Heart left ventricle (tissue), 16 donors: ENCODE measurements at regions not wholly inside any gene's neighbourhood (a gene's known extent, or its start where the extent isn't known, plus 50 kb on each side); places are given as distances from the start of the nearest gene placed in this dataset.

Experiments used
- ATAC-seq, 4 donors: fragments of 200-7000 bp; cut with Tn5 transposase; one replicate each; pipeline ENCODE4 v1.9.1; 2020 to 2022; ENCODE audit warnings: moderate library complexity in 4 of 4, mild to moderate bottlenecking in 3 of 4, moderate number of reproducible peaks in 1 of 4
- DNase-seq, 5 donors: peaks; one replicate each; pipeline ENCODE4 v3.0.0-alpha.2; 2020
- H3K27ac ChIP-seq, 12 donors: fragments of 200-600 bp; sonication (generic) in 4 of 12; one replicate each; pipeline versions ENCODE4 v1.5.0 to v1.8.0; 2016 to 2022; ENCODE audit warnings: mild to moderate bottlenecking in 2 of 12
- H3K27me3 ChIP-seq, 9 donors: fragments of 200-600 bp; sonication (generic) in 2 of 9; one replicate each; pipeline versions ENCODE4 v1.5.1 to v1.8.0; 2016 to 2022; ENCODE audit warnings: mild to moderate bottlenecking in 3 of 9
- H3K36me3 ChIP-seq, 9 donors: fragments of 200-600 bp; sonication (generic) in 2 of 9; one replicate each; pipeline versions ENCODE4 v1.5.0 to v1.8.0; 2018 to 2022; ENCODE audit warnings: mild to moderate bottlenecking in 2 of 9
- H3K4me1 ChIP-seq, 12 donors: fragments of 200-600 bp; sonication (generic) in 4 of 12; one replicate each; pipeline versions ENCODE4 v1.5.0 to v1.8.0; 2016 to 2022; ENCODE audit warnings: mild to moderate bottlenecking in 3 of 12
- H3K4me3 ChIP-seq, 12 donors: fragments of 200-600 bp; sonication (generic) in 4 of 12; one replicate each; pipeline versions ENCODE4 v1.5.0 to v1.8.0; 2017 to 2022; ENCODE audit warnings: mild to moderate bottlenecking in 9 of 12, moderate library complexity in 4 of 12
- H3K9me3 ChIP-seq, 12 donors: fragments of 200-600 bp; sonication (generic) in 4 of 12; one replicate each; pipeline versions ENCODE4 v1.5.0 to v1.8.0; 2016 to 2022; ENCODE audit warnings: mild to moderate bottlenecking in 1 of 12
- CTCF ChIP-seq, 12 donors: fragments of 200-600 bp; sonication (generic) in 4 of 12; IDR thresholded peaks; one replicate each; pipeline versions ENCODE4 v1.5.0 to v1.8.0; 2018 to 2022; ENCODE audit warnings: antibody characterized with exemption in 12 of 12, mild to moderate bottlenecking in 5 of 12
- POLR2A ChIP-seq, 2 donors: fragments of 450-650 bp; IDR thresholded peaks; one replicate each; pipeline ENCODE4 v1.6.1; 2017; ENCODE audit warnings: antibody characterized with exemption in 2 of 2, mild to moderate bottlenecking in 2 of 2, moderate library complexity in 2 of 2
- WGBS, 4 donors: extraction: QIAGEN DNeasy Blood & Tissue Kit in 2 of 4; methylation state at CpG; one replicate each; pipeline versions ENCODE4 v1.1.5 to v1.1.7; 2013 to 2018; 5-methylcytosine and 5-hydroxymethylcytosine counted together
- intact Hi-C, 10 donors: fragments of 100-400 bp; cut with DNase I; formaldehyde crosslinking; loops; one replicate each; pipeline versions ENCODE4 v1.11.1 to v1.14.2; 2022
- donor health status: ischemic (EF 13 %, LVEDD 7.1; RV severe dilation, severe dysfunction).
- donor health status: healthy with polysubstance abuse.
- donor health status: DM: no; HTN: yes; CAD: no.
- donor health status: DM: no; HTN: no; CAD: no.
- donor health status: ischemic (EF 25% LVEDD 6.9; RV normal size, moderate dysfunction).
- donor health status: ischemic (EF 25% LVEDD 5.7; RV mildly dilated, moderate dysfunction).
- donor health status: healthy.
- donor health status: DM: yes; HTN: yes; CAD: no.
- donor health status: ischemic (EF 35%, LVEDD 5.7; RV mildly dilated, moderate dysfunction).
- donor health status: nonischemic (EF 11% LVEDD 7.7; RV severe dilation, severe dysfunction).
- donor health status: DM: yes; HTN: yes; CAD: no.
- donor health status: PGD.
- donor health status: ischemic (EF 29% LVEDD 5.4; RV normal size, mild dysfunction).
- donor health status: nonischemic (EF 23%, LVEDD 6.1; RV moderate dilation, normal function).

GRCh38 chr1:80827666-80828065 is 973.1 kb upstream of the ADGRL2 start:
- ATAC-seq = no peak
- H3K27ac ChIP-seq = no peak overlapping the region
- H3K4me1 ChIP-seq = no peaks in the 10 kb centered on the region
- H3K27me3 ChIP-seq = no peaks in the 10 kb centered on the region
- no peak for DNase-seq
- intact Hi-C loops = no loop called here
- TF ChIP-seq POLR2A (IDR thresholded peaks at IDR 0.05) = no peak
- TF ChIP-seq CTCF (IDR thresholded peaks at IDR 0.05) = no peak
- H3K9me3 ChIP-seq = no peaks in the 10 kb centered on the region
- no peaks in the 10 kb centered on the region for H3K36me3 ChIP-seq
- 30 to 38% (median 35%) methylated on average over 3 of the region's 3 CpGs for WGBS, 4 donors
- no peak overlapping the region for H3K4me3 ChIP-seq

GRCh38 chr1:80825067-80825466 is 975.7 kb upstream of the ADGRL2 start:
- DNase-seq (no peak), ATAC-seq (no peak)
- no peak overlapping the region for H3K4me3 ChIP-seq
- no peak for TF ChIP-seq CTCF (IDR thresholded peaks at IDR 0.05)
- no peak for TF ChIP-seq POLR2A (IDR thresholded peaks at IDR 0.05)
- intact Hi-C loops = no loop called here
- no peaks in the 10 kb centered on the region for H3K27me3 ChIP-seq
- no peaks in the 10 kb centered on the region for H3K36me3 ChIP-seq
- no peaks in the 10 kb centered on the region for H3K9me3 ChIP-seq
- WGBS, 4 donors = 83 to 89% (median 84%) methylated on average over 5 of the region's 5 CpGs
- H3K4me1 ChIP-seq = no peaks in the 10 kb centered on the region
- no peak overlapping the region for H3K27ac ChIP-seq

GRCh38 chr1:80818211-80818610 is 982.5 kb upstream of the ADGRL2 start:
- H3K4me1 ChIP-seq = no peaks in the 10 kb centered on the region
- WGBS, 4 donors = 75 to 86% (median 80%) methylated on average over 1 of the region's 1 CpG

GRCh38 chr1:80807981-80808380 is 992.8 kb upstream of the ADGRL2 start:
- ATAC-seq = no peak

More at GRCh38 chr1:80818211-80818610, 982.5 kb upstream of the ADGRL2 start:
- no peak for TF ChIP-seq CTCF (IDR thresholded peaks at IDR 0.05)
- TF ChIP-seq POLR2A (IDR thresholded peaks at IDR 0.05) = no peak
- Histone ChIP-seq H3K4me3 (no peak overlapping the region), H3K27me3 (no peaks in the 10 kb centered on the region), H3K36me3 (no peaks in the 10 kb centered on the region), H3K27ac (no peak overlapping the region), H3K9me3 (no peaks in the 10 kb centered on the region)
- DNase-seq (no peak), ATAC-seq (no peak)
- intact Hi-C loops = no loop called here

More at GRCh38 chr1:80807981-80808380, 992.8 kb upstream of the ADGRL2 start:
- DNase-seq = no peak
- Histone ChIP-seq H3K4me1 (no peaks in the 10 kb centered on the region), H3K27ac (no peak overlapping the region), H3K9me3 (no peaks in the 10 kb centered on the region), H3K27me3 (no peaks in the 10 kb centered on the region), H3K4me3 (no peak overlapping the region), H3K36me3 (no peaks in the 10 kb centered on the region)
- WGBS, 4 donors = 53 to 59% (median 56%) methylated on average over 2 of the region's 2 CpGs
- TF ChIP-seq POLR2A (IDR thresholded peaks at IDR 0.05) (no peak), CTCF (IDR thresholded peaks at IDR 0.05) (no peak)
- intact Hi-C loops = no loop called here
